ENCODE measurements at regions not wholly inside any gene's neighbourhood (a gene's known extent, or its start where the extent isn't known, plus 50 kb on each side); places are given as distances from the start of the nearest gene placed in this dataset.

- no peak for DNase-seq (ENCODE audit: low read depth, low spot score)
Measured at GRCh38 chr5:124602925-124603650, 143.4 kb downstream of the ZNF608 start.

GRCh38 chr5:124599028-124599973 lies 147.1 kb downstream of the ZNF608 start:
- no peak overlapping the region for H3K4me3 ChIP-seq (ENCODE audit: low read length)
- DNase-seq (ENCODE audit: low read depth, low spot score) = peak; percentile 32

More at GRCh38 chr5:124602925-124603650, 143.4 kb downstream of the ZNF608 start:
- no peak overlapping the region for H3K4me3 ChIP-seq (ENCODE audit: low read length)

- H3K4me3 ChIP-seq (ENCODE audit: low read length) = no peak overlapping the region
- no peak for DNase-seq (ENCODE audit: low read depth, low spot score)
Measured at GRCh38 chr5:124596595-124597421, 149.6 kb downstream of the ZNF608 start.

GRCh38 chr5:124593952-124594351 lies 152.5 kb downstream of the ZNF608 start:
- no peak for DNase-seq (ENCODE audit: low read depth, low spot score)
- H3K4me3 ChIP-seq (ENCODE audit: low read length) = no peak overlapping the region

GRCh38 chr5:124592891-124593290 lies 153.5 kb downstream of the ZNF608 start:
- no peak overlapping the region for H3K4me3 ChIP-seq (ENCODE audit: low read length)
- DNase-seq (ENCODE audit: low read depth, low spot score) = no peak

GRCh38 chr5:124591583-124591982 lies 154.9 kb downstream of the ZNF608 start:
- no peak for DNase-seq (ENCODE audit: low read depth, low spot score)
- H3K4me3 ChIP-seq (ENCODE audit: low read length) = no peak overlapping the region

GRCh38 chr5:124590686-124591085 lies 155.8 kb downstream of the ZNF608 start:
- no peak for DNase-seq (ENCODE audit: low read depth, low spot score)
- H3K4me3 ChIP-seq (ENCODE audit: low read length) = no peak overlapping the region

- H3K4me3 ChIP-seq (ENCODE audit: low read length) = no peak overlapping the region
- DNase-seq (ENCODE audit: low read depth, low spot score) = no peak
Measured at GRCh38 chr5:124587280-124587679, 159.2 kb downstream of the ZNF608 start.

GRCh38 chr5:124584991-124585715 lies 161.3 kb downstream of the ZNF608 start:
- no peak overlapping the region for H3K4me3 ChIP-seq (ENCODE audit: low read length)
- no peak for DNase-seq (ENCODE audit: low read depth, low spot score)

- DNase-seq (ENCODE audit: low read depth, low spot score) = peak; percentile 42
- no peak overlapping the region for H3K4me3 ChIP-seq (ENCODE audit: low read length)
Measured at GRCh38 chr5:124583469-124584350, 162.7 kb downstream of the ZNF608 start.

- DNase-seq (ENCODE audit: low read depth, low spot score) = no peak
- no peak overlapping the region for H3K4me3 ChIP-seq (ENCODE audit: low read length)
Measured at GRCh38 chr5:124582561-124582840, 163.9 kb downstream of the ZNF608 start.

GRCh38 chr5:124581738-124582560 lies 164.5 kb downstream of the ZNF608 start:
- no peak for DNase-seq (ENCODE audit: low read depth, low spot score)

GRCh38 chr5:124580925-124581737 lies 165.3 kb downstream of the ZNF608 start:
- no peak overlapping the region for H3K4me3 ChIP-seq (ENCODE audit: low read length)
- DNase-seq (ENCODE audit: low read depth, low spot score) = no peak

More at GRCh38 chr5:124581738-124582560, 164.5 kb downstream of the ZNF608 start:
- no peak overlapping the region for H3K4me3 ChIP-seq (ENCODE audit: low read length)

- H3K4me3 ChIP-seq (ENCODE audit: low read length) = no peak overlapping the region
- DNase-seq (ENCODE audit: low read depth, low spot score) = no peak
Measured at GRCh38 chr5:124580512-124580911, 165.9 kb downstream of the ZNF608 start.

GRCh38 chr5:124576848-124577409 lies 169.5 kb downstream of the ZNF608 start:
- DNase-seq (ENCODE audit: low read depth, low spot score) = no peak

GRCh38 chr5:124575725-124576124 lies 170.7 kb downstream of the ZNF608 start:
- no peak overlapping the region for H3K4me3 ChIP-seq (ENCODE audit: low read length)
- DNase-seq (ENCODE audit: low read depth, low spot score) = no peak

More at GRCh38 chr5:124576848-124577409, 169.5 kb downstream of the ZNF608 start:
- H3K4me3 ChIP-seq (ENCODE audit: low read length) = no peak overlapping the region
